ENCODE measurements at regions not wholly inside any gene's neighbourhood (a gene's known extent, or its start where the extent isn't known, plus 50 kb on each side); places are given as distances from the start of the nearest gene placed in this dataset.

- TF ChIP-seq CTCF (conservative IDR thresholded peaks at IDR 0.05; ENCODE audit: low read depth), result no peak
- POLR2A ChIA-PET (ENCODE audit: low non-redundant PET), result no interaction called here
- no peak overlapping the region for H3K27ac ChIP-seq
- no peak for DNase-seq (ENCODE audit: low spot score)
- CTCF ChIA-PET, result interaction anchor here (0.6 kb wide), 1 partner anchor 77 kb away, joined by 3 read pairs; no protein-coding TSS in a partner anchor
Observed at GRCh38 chr9:81460693-81461092, 228.7 kb downstream of the TLE1 start.

GRCh38 chr9:81459591-81459990, 229.8 kb downstream of the TLE1 start:
- CTCF ChIA-PET, result no interaction called here

GRCh38 chr9:81456431-81457006, 232.8 kb downstream of the TLE1 start:
- POLR2A ChIA-PET (ENCODE audit: low non-redundant PET), result no interaction called here
- no peak for DNase-seq (ENCODE audit: low spot score)
- CTCF ChIA-PET, result no interaction called here
- no peak for TF ChIP-seq CTCF (conservative IDR thresholded peaks at IDR 0.05; ENCODE audit: low read depth)
- H3K27ac ChIP-seq, result no peak overlapping the region

More at GRCh38 chr9:81459591-81459990, 229.8 kb downstream of the TLE1 start:
- POLR2A ChIA-PET (ENCODE audit: low non-redundant PET), result no interaction called here
- TF ChIP-seq CTCF (conservative IDR thresholded peaks at IDR 0.05; ENCODE audit: low read depth), result no peak
- no peak overlapping the region for H3K27ac ChIP-seq
- no peak for DNase-seq (ENCODE audit: low spot score)

- POLR2A ChIA-PET (ENCODE audit: low non-redundant PET), result no interaction called here
- DNase-seq (ENCODE audit: low spot score), result no peak
- CTCF ChIA-PET, result interaction anchor here (0.6 kb wide), 1 partner anchor 1150 kb away, joined by 3 read pairs; no protein-coding TSS in a partner anchor
- no peak overlapping the region for H3K27ac ChIP-seq
- TF ChIP-seq CTCF (conservative IDR thresholded peaks at IDR 0.05; ENCODE audit: low read depth), result no peak
Observed at GRCh38 chr9:81455462-81456219, 233.7 kb downstream of the TLE1 start.

- no peak overlapping the region for H3K27ac ChIP-seq
- POLR2A ChIA-PET (ENCODE audit: low non-redundant PET), result no interaction called here
- no peak for DNase-seq (ENCODE audit: low spot score)
- TF ChIP-seq CTCF (conservative IDR thresholded peaks at IDR 0.05; ENCODE audit: low read depth), result no peak
- CTCF ChIA-PET, result interaction anchor here (0.5 to 0.9 kb wide), 5 partner anchors 36 to 1400 kb away, joined by 3 to 4 read pairs (median 3); no protein-coding TSS in a partner anchor
Observed at GRCh38 chr9:81445331-81445921, 243.9 kb downstream of the TLE1 start.

GRCh38 chr9:81431641-81432040, 257.7 kb downstream of the TLE1 start:
- no peak for TF ChIP-seq CTCF (conservative IDR thresholded peaks at IDR 0.05; ENCODE audit: low read depth)
- no peak for DNase-seq (ENCODE audit: low spot score)
- POLR2A ChIA-PET (ENCODE audit: low non-redundant PET), result no interaction called here
- no peak overlapping the region for H3K27ac ChIP-seq
- CTCF ChIA-PET, result no interaction called here
